ENCODE measurements at regions not wholly inside any gene's neighbourhood (a gene's known extent, or its start where the extent isn't known, plus 50 kb on each side); places are given as distances from the start of the nearest gene placed in this dataset.

DNA sequence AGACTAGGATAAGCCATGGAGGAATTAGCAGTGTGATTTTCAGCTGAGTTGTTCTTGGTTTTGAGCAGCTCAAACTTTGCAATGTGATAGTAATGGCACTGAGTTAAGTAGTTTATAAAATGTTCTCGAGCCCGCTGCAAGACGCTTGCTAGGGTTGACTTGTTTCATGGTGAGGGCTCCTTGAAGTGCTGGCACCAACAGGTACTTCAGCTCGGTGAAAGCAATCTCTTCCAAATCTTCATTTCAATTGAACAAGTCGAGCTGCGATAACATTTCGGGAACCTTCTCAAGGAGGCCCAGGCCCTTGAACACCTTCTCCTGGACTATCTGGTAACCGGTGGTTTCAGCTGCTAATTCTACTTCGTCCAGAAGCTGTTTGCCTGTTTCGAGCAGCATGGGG is 50.8 kb upstream of the DYNC1LI1 start:
- intact Hi-C loops (cut with DNase I), result no loop called here
- no peaks in the 10 kb centered on the region for H3K27me3 ChIP-seq
- WGBS, 4 donors, result 79 to 94% (median 85%) methylated on average over 10 of the region's 10 CpGs
- H3K9me3 ChIP-seq (replicated peaks in 1 of 3), result no peaks in the 10 kb centered on the region
- no peaks in the 10 kb centered on the region for H3K36me3 ChIP-seq (replicated peaks in 1 of 2)
- no peak overlapping the region for H3K4me3 ChIP-seq
- no peak for DNase-seq
- no peaks in the 10 kb centered on the region for H3K4me1 ChIP-seq (replicated peaks in 1 of 2)
- H3K27ac ChIP-seq, result no peak overlapping the region
- TF ChIP-seq, protein P1, sequence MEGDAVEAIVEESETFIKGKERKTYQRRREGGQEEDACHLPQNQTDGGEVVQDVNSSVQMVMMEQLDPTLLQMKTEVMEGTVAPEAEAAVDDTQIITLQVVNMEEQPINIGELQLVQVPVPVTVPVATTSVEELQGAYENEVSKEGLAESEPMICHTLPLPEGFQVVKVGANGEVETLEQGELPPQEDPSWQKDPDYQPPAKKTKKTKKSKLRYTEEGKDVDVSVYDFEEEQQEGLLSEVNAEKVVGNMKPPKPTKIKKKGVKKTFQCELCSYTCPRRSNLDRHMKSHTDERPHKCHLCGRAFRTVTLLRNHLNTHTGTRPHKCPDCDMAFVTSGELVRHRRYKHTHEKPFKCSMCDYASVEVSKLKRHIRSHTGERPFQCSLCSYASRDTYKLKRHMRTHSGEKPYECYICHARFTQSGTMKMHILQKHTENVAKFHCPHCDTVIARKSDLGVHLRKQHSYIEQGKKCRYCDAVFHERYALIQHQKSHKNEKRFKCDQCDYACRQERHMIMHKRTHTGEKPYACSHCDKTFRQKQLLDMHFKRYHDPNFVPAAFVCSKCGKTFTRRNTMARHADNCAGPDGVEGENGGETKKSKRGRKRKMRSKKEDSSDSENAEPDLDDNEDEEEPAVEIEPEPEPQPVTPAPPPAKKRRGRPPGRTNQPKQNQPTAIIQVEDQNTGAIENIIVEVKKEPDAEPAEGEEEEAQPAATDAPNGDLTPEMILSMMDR (IDR thresholded peaks at IDR 0.05), result no peak

DNA sequence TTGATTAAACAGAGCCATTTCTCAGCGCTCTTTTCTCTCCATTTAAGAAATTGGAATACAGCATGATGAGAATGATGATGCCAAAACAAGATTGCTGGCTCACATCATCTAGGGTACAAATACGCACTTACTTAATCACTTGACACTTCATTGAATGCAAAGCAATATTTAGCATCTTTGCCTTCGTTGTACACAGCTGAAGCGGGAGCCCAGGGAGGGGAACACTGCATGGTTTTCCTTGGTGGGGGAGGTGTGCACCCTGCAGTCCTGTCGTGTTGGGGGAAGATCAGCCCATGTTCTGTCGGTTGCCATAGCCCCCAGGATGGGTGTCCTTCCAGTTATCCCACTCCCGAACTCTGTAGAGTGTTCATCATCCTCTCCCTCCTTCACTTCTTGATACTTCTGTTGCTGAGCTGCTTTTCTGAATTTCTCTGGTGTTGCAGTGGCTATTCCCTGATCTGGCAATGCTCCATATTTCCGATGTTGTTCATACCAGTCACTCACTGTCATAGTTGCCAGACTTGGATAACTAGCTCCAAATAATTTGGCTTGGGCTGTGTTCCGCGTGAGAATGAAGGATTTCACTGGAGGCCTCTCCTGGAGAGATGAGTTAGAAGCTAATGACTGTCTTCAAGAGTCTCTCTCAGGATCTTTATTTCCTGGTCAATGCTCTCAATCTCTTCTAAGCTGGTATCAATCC is 50.1 kb upstream of the DYNC1LI1 start:
- TF ChIP-seq, protein P1 (IDR thresholded peaks at IDR 0.05), result no peak
- no peak for TF ChIP-seq POLR2A (IDR thresholded peaks at IDR 0.05)
- Histone ChIP-seq H3K36me3 (replicated peaks in 1 of 2) (no peaks in the 10 kb centered on the region), H3K9me3 (replicated peaks in 1 of 3) (no peaks in the 10 kb centered on the region), H3K27me3 (no peaks in the 10 kb centered on the region), H3K4me1 (replicated peaks in 1 of 2) (no peaks in the 10 kb centered on the region), H3K4me3 (no peak overlapping the region), H3K27ac (no peak overlapping the region)
- no peak for DNase-seq
- intact Hi-C loops (cut with DNase I), result no loop called here
- 80 to 83% (median 81%) methylated on average over 10 of the region's 10 CpGs for WGBS, 4 donors

Measured in adrenal gland (tissue), 9 donors.